Body of pancreas (tissue), 4 donors: ENCODE measurements at regions not wholly inside any gene's neighbourhood (a gene's known extent, or its start where the extent isn't known, plus 50 kb on each side); places are given as distances from the start of the nearest gene placed in this dataset.

Experiments
- ATAC-seq: fragments of 150-250 bp; one replicate; pipeline ENCODE4 v1.9.1; 2016
- DNase-seq, 4 donors: peaks; one replicate each; pipeline ENCODE4 v3.0.0-alpha.2; 2019
- H3K27ac ChIP-seq, 4 donors: fragments of 200-600 bp; sonication (generic); 1 replicate in 3 of 4; 2 replicates in 1 of 4; pipeline versions ENCODE4 v1.5.1 to v1.6.1; 2016 to 2019; ENCODE audit warnings: mild to moderate bottlenecking in 1 of 4, mixed read lengths in 1 of 4, moderate library complexity in 1 of 4
- H3K27me3 ChIP-seq, 2 donors: fragments of 200-600 bp; sonication (generic); one replicate each; pipeline ENCODE4 v1.6.0; 2016; ENCODE audit warnings: mild to moderate bottlenecking in 1 of 2
- H3K36me3 ChIP-seq, 2 donors: fragments of 200-600 bp; sonication (generic); replicated peaks in 1 of 2; 2 replicates each; pipeline ENCODE4 v1.5.1; 2016; ENCODE audit warnings: low read depth in 2 of 2; ENCODE audit not compliant: insufficient read depth in 1 of 2
- H3K4me1 ChIP-seq: fragments of 200-600 bp; sonication (generic); one replicate; pipeline ENCODE4 v1.6.0; 2016
- H3K4me3 ChIP-seq, 2 donors: fragments of 200-600 bp; sonication (generic); 1 replicate in 1 of 2; 2 replicates in 1 of 2; pipeline ENCODE4 v1.5.1; 2016 to 2019
- H3K9me3 ChIP-seq, 3 donors: fragments of 200-600 bp; sonication (generic); 1 replicate in 2 of 3; 2 replicates in 1 of 3; pipeline ENCODE4 v1.5.1; 2016
- POLR2A ChIP-seq, 3 donors: fragments of 450-650 bp; IDR thresholded peaks; one replicate each; pipeline ENCODE4 v1.6.1; 2016; ENCODE audit warnings: antibody characterized with exemption in 3 of 3, mild to moderate bottlenecking in 2 of 3
- WGBS, 2 donors: methylation state at CpG; one replicate each; pipeline ENCODE4 v1.1.5; 2017; 5-methylcytosine and 5-hydroxymethylcytosine counted together
- intact Hi-C: fragments of 100-400 bp; cut with DNase I; formaldehyde crosslinking; loops from one replicate; pipeline ENCODE4 v1.15.1; 2023
- TF ChIP-seq, protein P1 (sequence below), 7 experiments: fragments of 450-650 bp in 4 of 7; fragments of 200-600 bp in 3 of 7; sonication (generic) in 3 of 7; IDR thresholded peaks; one replicate each; pipeline ENCODE4 v1.5.1; 2016 to 2019; ENCODE audit warnings: antibody characterized with exemption in 7 of 7

DNA sequence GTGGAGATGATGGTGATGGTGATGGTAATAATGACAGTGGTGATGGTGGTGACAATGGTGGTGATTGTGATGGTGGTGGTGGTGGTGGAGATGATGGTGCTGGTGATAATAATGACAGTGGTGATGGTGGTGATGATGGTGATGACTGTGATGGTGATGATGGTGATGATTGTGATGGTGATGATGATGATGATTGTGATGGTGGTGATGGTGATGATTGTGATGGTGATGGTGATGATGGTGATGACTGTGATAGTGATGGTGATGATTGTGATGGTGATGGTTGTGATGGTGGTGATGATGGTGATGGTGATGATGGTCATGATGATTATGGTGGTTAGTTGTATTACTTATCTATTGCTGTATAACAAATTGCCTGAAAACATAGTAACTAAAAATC, 108.9 kb upstream of the NKX1-1 start:
- Histone ChIP-seq H3K9me3 (no peaks in the 10 kb centered on the region), H3K4me1 (peaks cover 6% of the 10 kb centered on the region), H3K27me3 (peaks cover 0 to 10% of the 10 kb centered on the region in 2 donors), H3K4me3 (no peak overlapping the region), H3K36me3 (no peaks in the 10 kb centered on the region), H3K27ac (no peak overlapping the region)
- ATAC-seq (no peak), DNase-seq (no peak)
- TF ChIP-seq POLR2A (IDR thresholded peaks at IDR 0.05) = no peak
- TF ChIP-seq, protein P1, sequence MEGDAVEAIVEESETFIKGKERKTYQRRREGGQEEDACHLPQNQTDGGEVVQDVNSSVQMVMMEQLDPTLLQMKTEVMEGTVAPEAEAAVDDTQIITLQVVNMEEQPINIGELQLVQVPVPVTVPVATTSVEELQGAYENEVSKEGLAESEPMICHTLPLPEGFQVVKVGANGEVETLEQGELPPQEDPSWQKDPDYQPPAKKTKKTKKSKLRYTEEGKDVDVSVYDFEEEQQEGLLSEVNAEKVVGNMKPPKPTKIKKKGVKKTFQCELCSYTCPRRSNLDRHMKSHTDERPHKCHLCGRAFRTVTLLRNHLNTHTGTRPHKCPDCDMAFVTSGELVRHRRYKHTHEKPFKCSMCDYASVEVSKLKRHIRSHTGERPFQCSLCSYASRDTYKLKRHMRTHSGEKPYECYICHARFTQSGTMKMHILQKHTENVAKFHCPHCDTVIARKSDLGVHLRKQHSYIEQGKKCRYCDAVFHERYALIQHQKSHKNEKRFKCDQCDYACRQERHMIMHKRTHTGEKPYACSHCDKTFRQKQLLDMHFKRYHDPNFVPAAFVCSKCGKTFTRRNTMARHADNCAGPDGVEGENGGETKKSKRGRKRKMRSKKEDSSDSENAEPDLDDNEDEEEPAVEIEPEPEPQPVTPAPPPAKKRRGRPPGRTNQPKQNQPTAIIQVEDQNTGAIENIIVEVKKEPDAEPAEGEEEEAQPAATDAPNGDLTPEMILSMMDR (IDR thresholded peaks at IDR 0.05) = no peak
- intact Hi-C loops = no loop called here

DNA sequence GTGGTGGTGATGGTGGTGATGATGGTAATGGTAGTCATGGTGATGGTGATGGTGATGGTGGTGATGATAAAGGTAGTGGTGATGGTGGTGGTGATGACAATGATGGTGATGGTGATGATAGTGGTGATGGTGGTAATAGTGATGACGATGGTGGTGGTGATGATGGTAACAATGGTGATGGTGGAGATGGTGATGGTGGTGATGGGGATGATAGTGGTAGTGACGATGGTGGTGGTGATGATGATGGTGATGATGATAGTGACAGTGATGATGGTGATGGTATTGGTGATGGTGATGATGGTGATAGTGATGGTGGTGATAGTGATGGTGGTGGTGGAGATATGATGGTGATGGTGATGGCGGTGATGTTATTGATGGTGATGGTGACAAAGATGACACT, 108.4 kb upstream of the NKX1-1 start:
- Histone ChIP-seq H3K27ac (no peak overlapping the region), H3K27me3 (peaks cover 0 to 7% of the 10 kb centered on the region in 2 donors), H3K4me1 (peaks cover 6% of the 10 kb centered on the region), H3K36me3 (no peaks in the 10 kb centered on the region), H3K9me3 (no peaks in the 10 kb centered on the region), H3K4me3 (no peak overlapping the region)
- no peak for ATAC-seq
- intact Hi-C loops = loop anchor here (5.0 kb wide), 1 partner anchor 157 kb away; no protein-coding TSS in a partner anchor
- no peak for DNase-seq
- TF ChIP-seq, protein P1 (IDR thresholded peaks at IDR 0.05) = no peak
- no peak for TF ChIP-seq POLR2A (IDR thresholded peaks at IDR 0.05)
- 71 to 84% methylated on average over 3 of the region's 3 CpGs for WGBS, 2 donors

DNA sequence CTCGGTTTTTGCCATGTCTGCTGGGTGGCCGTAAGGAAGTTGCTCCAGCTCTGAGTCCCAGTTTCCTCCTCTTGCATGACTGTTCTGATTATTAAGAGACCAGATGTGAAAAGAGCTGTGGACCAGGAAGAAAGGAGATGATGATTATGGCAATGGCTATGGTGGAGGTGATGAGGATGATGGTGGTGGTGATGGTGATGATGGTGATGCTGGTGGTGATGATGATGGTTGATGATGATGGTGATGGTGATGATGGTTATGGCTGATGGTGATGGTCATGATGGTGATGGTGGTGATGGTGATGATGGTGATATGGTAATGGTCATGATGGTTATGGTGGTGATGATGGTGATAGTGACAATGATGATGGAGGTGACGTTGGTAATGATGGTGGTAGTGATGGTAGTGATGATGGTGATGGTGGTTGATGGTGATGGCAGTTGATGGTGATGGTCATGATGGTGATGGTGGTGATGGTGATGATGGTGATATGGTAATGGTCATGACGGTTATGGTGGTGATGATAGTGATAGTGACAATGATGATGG, 107.8 kb upstream of the NKX1-1 start:
- no peaks in the 10 kb centered on the region for H3K9me3 ChIP-seq
- peaks cover 0 to 7% of the 10 kb centered on the region in 2 donors for H3K27me3 ChIP-seq
- 76% methylated on average over 4 of the region's 4 CpGs for whole genome bisulfite sequencing, 2 donors
- ATAC-seq (no peak), DNase-seq (no peak)
- peaks cover 6% of the 10 kb centered on the region for H3K4me1 ChIP-seq
- intact Hi-C loops = loop anchor here (5.0 kb wide), 1 partner anchor 157 kb away; no protein-coding TSS in a partner anchor
- no peak overlapping the region for H3K4me3 ChIP-seq
- no peaks in the 10 kb centered on the region for H3K36me3 ChIP-seq
- TF ChIP-seq, protein P1 (IDR thresholded peaks at IDR 0.05) = no peak
- TF ChIP-seq POLR2A (IDR thresholded peaks at IDR 0.05) = no peak
- H3K27ac ChIP-seq = no peak overlapping the region

DNA sequence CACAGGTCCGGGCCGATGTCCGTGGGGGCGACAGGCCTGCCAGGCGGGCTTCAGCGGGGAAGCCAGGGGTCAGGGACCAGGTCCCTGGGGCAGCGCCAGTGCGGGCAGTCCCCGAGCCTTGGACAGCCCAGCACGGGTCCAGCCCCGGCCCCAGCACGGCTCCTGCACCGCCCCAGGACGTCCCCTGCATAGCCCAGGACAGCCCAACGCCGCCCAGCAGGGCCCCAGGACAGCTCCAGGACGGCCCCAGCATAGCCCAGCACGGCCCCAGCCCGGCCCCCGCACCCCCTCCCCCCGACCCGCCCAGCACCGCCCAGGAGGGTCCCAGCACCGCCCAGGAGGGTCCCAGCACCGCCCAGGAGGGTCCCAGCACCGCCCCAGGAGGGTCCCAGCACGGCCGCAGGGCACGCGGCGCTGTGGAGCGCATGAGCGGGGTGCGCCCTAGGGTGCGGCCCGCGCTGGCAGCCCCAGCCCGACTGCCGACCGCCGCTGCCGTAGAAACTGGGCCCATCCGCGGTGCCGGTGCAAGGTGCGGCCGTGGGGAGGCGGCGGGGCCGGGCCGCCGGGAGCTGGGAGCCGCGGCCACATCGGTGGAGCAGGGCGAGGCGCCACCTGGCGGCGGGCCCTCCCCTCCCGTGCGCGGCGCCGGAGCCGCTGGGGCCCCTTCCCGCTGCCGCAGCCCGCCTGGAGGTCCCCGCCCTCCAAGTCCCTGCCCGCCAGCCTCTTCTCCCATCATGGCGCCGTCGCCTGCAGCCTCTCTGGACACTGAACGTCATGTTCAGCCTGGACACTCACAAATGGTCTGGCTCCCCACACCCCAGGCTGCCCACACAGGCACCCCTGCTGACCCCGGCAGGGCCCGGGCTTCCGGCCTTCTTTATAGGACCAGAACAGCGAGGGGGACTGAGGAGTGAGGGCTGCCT, 106.8 kb upstream of the NKX1-1 start:
- DNase-seq (peak; percentile 43 to 70 (median 46)), ATAC-seq (peak; percentile 77)
- Histone ChIP-seq H3K27me3 (peaks cover 0 to 7% of the 10 kb centered on the region in 2 donors), H3K4me3 (no peak overlapping the region), H3K36me3 (no peaks in the 10 kb centered on the region), H3K4me1 (peaks cover 6% of the 10 kb centered on the region), H3K27ac (no peak overlapping the region), H3K9me3 (no peaks in the 10 kb centered on the region)
- intact Hi-C loops = loop anchor here (5.0 kb wide), 1 partner anchor 156 kb away; no protein-coding TSS in a partner anchor
- TF ChIP-seq POLR2A (IDR thresholded peaks at IDR 0.05) = no peak
- TF ChIP-seq, protein P1 (IDR thresholded peaks at IDR 0.05) = peak in 5 of 7 experiments; percentile 26 to 81 (median 74)
- WGBS, 2 donors = 2 to 6% methylated on average over 9 to 58 of the region's 78 CpGs
